H1 (cell line): ENCODE measurements at regions not wholly inside any gene's neighbourhood (a gene's known extent, or its start where the extent isn't known, plus 50 kb on each side); places are given as distances from the start of the nearest gene placed in this dataset.

Experiments used
- CTCF ChIP-seq, 3 experiments: IDR thresholded peaks; 1 replicate in 2 of 3; 2 replicates in 1 of 3; pipeline versions ENCODE4 v1.5.1 to v1.6.1; 2011; ENCODE audit warnings: low read length in 3 of 3, mild to moderate bottlenecking in 3 of 3, inconsistent platforms in 2 of 3, low read depth in 1 of 3, moderate library complexity in 1 of 3; ENCODE audit not compliant: insufficient read depth in 1 of 3; ENCODE audit errors: control extremely low read depth in 1 of 3
- EZH2 ChIP-seq: fragments of 200-600 bp; sonication (generic); IDR thresholded peaks from 2 replicates; pipeline ENCODE4 v1.7.1; 2012; ENCODE audit warnings: low read depth, mild to moderate bottlenecking, moderate library complexity, low read length, inconsistent platforms; ENCODE audit not compliant: severe bottlenecking
- NRF1 ChIP-seq: IDR thresholded peaks from 2 replicates; pipeline ENCODE4 v1.6.1; 2011; ENCODE audit warnings: mild to moderate bottlenecking, low read depth, low read length, improper control_type of control experiment
- POLR2AphosphoS5 ChIP-seq: IDR thresholded peaks from 2 replicates; pipeline ENCODE4 v1.6.1; 2011; ENCODE audit warnings: low read depth, low read length
- SIN3A ChIP-seq, 2 experiments: IDR thresholded peaks in 1 of 2; conservative IDR thresholded peaks in 1 of 2; 2 replicates each; pipeline ENCODE4 v1.6.1; 2011 to 2012; ENCODE audit warnings: low read length in 2 of 2, improper control_type of control experiment in 1 of 2, low read depth in 1 of 2, mild to moderate bottlenecking in 1 of 2
- TCF12 ChIP-seq: IDR thresholded peaks from 2 replicates; pipeline ENCODE4 v1.6.1; 2011; ENCODE audit warnings: low read depth, mild to moderate bottlenecking, low read length

- TF ChIP-seq SIN3A (conservative IDR thresholded peaks at IDR 0.05 in 1 of 2, IDR thresholded peaks at IDR 0.05 in 1 of 2; ENCODE audit: low read depth in 1 of 2, low read length in 2 of 2) = no peak
- TF ChIP-seq CTCF (IDR thresholded peaks at IDR 0.05; ENCODE audit: control extremely low read depth in 1 of 3, insufficient read depth in 1 of 3, low read depth in 1 of 3, low read length in 3 of 3) = no peak
- TF ChIP-seq NRF1 = no peak
- no peak for TF ChIP-seq TCF12
- TF ChIP-seq POLR2AphosphoS5 = no peak
- no peak for TF ChIP-seq EZH2
Observed at GRCh38 chr18:44119607-44120006, 561.1 kb upstream of the SETBP1 start.
